ENCODE measurements at regions not wholly inside any gene's neighbourhood (a gene's known extent, or its start where the extent isn't known, plus 50 kb on each side); places are given as distances from the start of the nearest gene placed in this dataset.

GRCh38 chr6:146904596-146904995 is 299.6 kb upstream of the STXBP5 start:
- no peak for DNase-seq

GRCh38 chr6:146905181-146905704 is 299.0 kb upstream of the STXBP5 start:
- DNase-seq = no peak

GRCh38 chr6:146908786-146909185 is 295.4 kb upstream of the STXBP5 start:
- DNase-seq = no peak

GRCh38 chr6:146909376-146909775 is 294.8 kb upstream of the STXBP5 start:
- DNase-seq = no peak

- no peak for DNase-seq
Observed at GRCh38 chr6:146909886-146910285, 294.3 kb upstream of the STXBP5 start.

- DNase-seq = no peak
Observed at GRCh38 chr6:146910611-146911010, 293.6 kb upstream of the STXBP5 start.

- no peak for DNase-seq
Observed at GRCh38 chr6:146911635-146912215, 292.5 kb upstream of the STXBP5 start.

GRCh38 chr6:146912730-146913685 is 291.2 kb upstream of the STXBP5 start:
- DNase-seq = no peak

- DNase-seq = no peak
Observed at GRCh38 chr6:146913842-146914488, 290.3 kb upstream of the STXBP5 start.

GRCh38 chr6:146914489-146915483 is 289.4 kb upstream of the STXBP5 start:
- no peak for DNase-seq

GRCh38 chr6:146915671-146916127 is 288.5 kb upstream of the STXBP5 start:
- no peak for DNase-seq

- DNase-seq = no peak
Observed at GRCh38 chr6:146916435-146917025, 287.7 kb upstream of the STXBP5 start.

- no peak for DNase-seq
Observed at GRCh38 chr6:146917182-146917581, 287.0 kb upstream of the STXBP5 start.

- no peak for DNase-seq
Observed at GRCh38 chr6:146917979-146918378, 286.2 kb upstream of the STXBP5 start.

- DNase-seq = no peak
Observed at GRCh38 chr6:146919017-146919416, 285.2 kb upstream of the STXBP5 start.

- no peak for DNase-seq
Observed at GRCh38 chr6:146923205-146923833, 280.9 kb upstream of the STXBP5 start.

GRCh38 chr6:146925846-146926245 is 278.4 kb upstream of the STXBP5 start:
- no peak for DNase-seq

- no peak for DNase-seq
Observed at GRCh38 chr6:146928503-146928902, 275.7 kb upstream of the STXBP5 start.

GRCh38 chr6:146931214-146931613 is 273.0 kb upstream of the STXBP5 start:
- no peak for DNase-seq

GRCh38 chr6:146937316-146937715 is 266.9 kb upstream of the STXBP5 start:
- no peak for DNase-seq

GRCh38 chr6:146938266-146938665 is 266.0 kb upstream of the STXBP5 start:
- no peak for DNase-seq
